Trophoblast cell (in vitro differentiated cells and primary cell): ENCODE measurements at regions not wholly inside any gene's neighbourhood (a gene's known extent, or its start where the extent isn't known, plus 50 kb on each side); places are given as distances from the start of the nearest gene placed in this dataset.
A peak's percentile ranks its signal among the peaks of the same experiment; 100 is the strongest.

ENCODE experiments used
- DNase-seq, 2 donors: peaks; one replicate each; pipeline ENCODE4 v3.0.0-alpha.2; 2016
- H2AFZ ChIP-seq: 2 replicates; pipeline ENCODE4 v1.6.1; 2013; ENCODE audit warnings: low read length, moderate library complexity, mild to moderate bottlenecking; ENCODE audit not compliant: insufficient read depth, poor library complexity
- H2AK5ac ChIP-seq: 2 replicates; pipeline ENCODE4 v1.6.1; 2013; ENCODE audit warnings: mild to moderate bottlenecking, low read length
- H2BK120ac ChIP-seq: 2 replicates; pipeline ENCODE4 v1.6.1; 2013; ENCODE audit warnings: low read length, mild to moderate bottlenecking, moderate library complexity; ENCODE audit not compliant: insufficient read depth, poor library complexity
- H2BK12ac ChIP-seq: 2 replicates; pipeline ENCODE4 v1.6.1; 2013; ENCODE audit warnings: mild to moderate bottlenecking, low read length, moderate library complexity
- H2BK5ac ChIP-seq: 2 replicates; pipeline ENCODE4 v1.6.1; 2013; ENCODE audit warnings: low read length, low read depth, moderate library complexity, mild to moderate bottlenecking; ENCODE audit not compliant: poor library complexity
- H3K14ac ChIP-seq: 2 replicates; pipeline ENCODE4 v1.6.1; 2013; ENCODE audit warnings: mild to moderate bottlenecking, low read length
- H3K18ac ChIP-seq: 2 replicates; pipeline ENCODE4 v1.6.1; 2013; ENCODE audit warnings: mild to moderate bottlenecking, low read length
- H3K23ac ChIP-seq: 2 replicates; pipeline ENCODE4 v1.6.1; 2013; ENCODE audit warnings: low read length
- H3K27ac ChIP-seq: 2 replicates; pipeline ENCODE4 v1.5.1; 2013; ENCODE audit warnings: low read depth, mild to moderate bottlenecking, inconsistent platforms, low read length, moderate library complexity
- H3K27me3 ChIP-seq: 2 replicates; pipeline ENCODE4 v1.6.1; 2013; ENCODE audit warnings: inconsistent platforms, mild to moderate bottlenecking, low read length, moderate library complexity; ENCODE audit not compliant: insufficient read depth
- H3K36me3 ChIP-seq, 2 experiments: 1 replicate in 1 of 2; 2 replicates in 1 of 2; pipeline ENCODE4 v1.6.1; 2013; ENCODE audit warnings: low read length in 2 of 2, mild to moderate bottlenecking in 2 of 2, moderate library complexity in 1 of 2; ENCODE audit not compliant: insufficient read depth in 2 of 2, control insufficient read depth in 1 of 2
- H3K4ac ChIP-seq: 2 replicates; pipeline ENCODE4 v1.6.1; 2013; ENCODE audit warnings: low read depth, mild to moderate bottlenecking, low read length, moderate library complexity
- H3K4me1 ChIP-seq, 2 experiments: 1 replicate in 1 of 2; 2 replicates in 1 of 2; pipeline ENCODE4 v1.6.1; 2013; ENCODE audit warnings: low read length in 2 of 2, mild to moderate bottlenecking in 2 of 2, moderate library complexity in 1 of 2; ENCODE audit not compliant: insufficient read depth in 2 of 2, control insufficient read depth in 1 of 2
- H3K4me2 ChIP-seq: 2 replicates; pipeline ENCODE4 v1.6.1; 2013; ENCODE audit warnings: inconsistent platforms, mild to moderate bottlenecking, low read length, moderate library complexity
- H3K4me3 ChIP-seq: 2 replicates; pipeline ENCODE4 v1.5.1; 2013; ENCODE audit warnings: mild to moderate bottlenecking, low read depth, low read length, inconsistent platforms
- H3K79me1 ChIP-seq: one replicate; pipeline ENCODE4 v1.6.1; 2013; ENCODE audit warnings: low read length
- H3K79me2 ChIP-seq: 2 replicates; pipeline ENCODE4 v1.6.1; 2013; ENCODE audit warnings: low read length, mild to moderate bottlenecking; ENCODE audit not compliant: control insufficient read depth, insufficient read depth, poor library complexity
- H3K9ac ChIP-seq: 2 replicates; pipeline ENCODE4 v1.6.1; 2013; ENCODE audit warnings: mild to moderate bottlenecking, low read length
- H3K9me3 ChIP-seq: 2 replicates; pipeline ENCODE4 v1.6.1; 2013; ENCODE audit warnings: low read depth, mild to moderate bottlenecking, control low read depth, inconsistent platforms, low read length; ENCODE audit not compliant: insufficient read depth
- H4K12ac ChIP-seq: 2 replicates; pipeline ENCODE4 v1.6.1; 2013; ENCODE audit warnings: low read depth, mild to moderate bottlenecking, low read length, moderate library complexity
- H4K8ac ChIP-seq: 2 replicates; pipeline ENCODE4 v1.6.1; 2013; ENCODE audit warnings: low read depth, mild to moderate bottlenecking, low read length, moderate library complexity
- H4K91ac ChIP-seq: one replicate; pipeline ENCODE4 v1.6.1; 2013; ENCODE audit warnings: low read depth, mild to moderate bottlenecking, low read length, moderate library complexity
- WGBS: extraction: QIAGEN DNeasy Blood & Tissue Kit; methylation state at CpG from one replicate; pipeline ENCODE4 v1.1.7; 2013; ENCODE audit warnings: missing lambda C conversion rate; ENCODE audit not compliant: insufficient read length, insufficient coverage; ENCODE audit errors: extremely low coverage; 5-methylcytosine and 5-hydroxymethylcytosine counted together

GRCh38 chr9:118423021-118423420 is 718.8 kb downstream of the TLR4 start:
- H2BK12ac ChIP-seq: no peak overlapping the region

GRCh38 chr9:118423721-118424120 is 719.5 kb downstream of the TLR4 start:
- Histone ChIP-seq H3K23ac (no peak overlapping the region), H3K4me2 (no peak overlapping the region), H2AK5ac (no peak overlapping the region), H2BK120ac (no peak overlapping the region), H3K27me3 (no peaks in the 10 kb centered on the region), H3K9ac (no peak overlapping the region), H3K4ac (no peak overlapping the region), H2BK5ac (no peak overlapping the region), H3K4me3 (no peak overlapping the region), H3K27ac (no peak overlapping the region), H3K4me1 (no peaks in the 10 kb centered on the region), H4K91ac (no peak overlapping the region), H4K12ac (no peak overlapping the region), H3K9me3 (no peaks in the 10 kb centered on the region), H3K36me3 (no peaks in the 10 kb centered on the region), H4K8ac (no peak overlapping the region), H3K79me1 (no peaks in the 10 kb centered on the region), H3K18ac (no peak overlapping the region), H3K14ac (no peak overlapping the region), H3K79me2 (no peaks in the 10 kb centered on the region), H2AFZ (no peak overlapping the region), H2BK12ac (no peak overlapping the region)
- WGBS: no CpG with 5 or more reads among the region's 4 CpGs
- DNase-seq: no peak

More at GRCh38 chr9:118423021-118423420, 718.8 kb downstream of the TLR4 start:
- H3K18ac ChIP-seq: no peak overlapping the region
- no peak overlapping the region for H3K4me3 ChIP-seq
- H2AFZ ChIP-seq: no peak overlapping the region
- H3K27me3 ChIP-seq: no peaks in the 10 kb centered on the region
- WGBS: no CpG with 5 or more reads among the region's 3 CpGs
- H3K4me1 ChIP-seq: no peaks in the 10 kb centered on the region
- H2BK5ac ChIP-seq: no peak overlapping the region
- H3K36me3 ChIP-seq: no peaks in the 10 kb centered on the region
- H3K23ac ChIP-seq: no peak overlapping the region
- no peak overlapping the region for H2AK5ac ChIP-seq
- H3K9ac ChIP-seq: no peak overlapping the region
- DNase-seq: no peak
- no peaks in the 10 kb centered on the region for H3K79me1 ChIP-seq
- no peak overlapping the region for H4K91ac ChIP-seq
- no peak overlapping the region for H3K27ac ChIP-seq
- no peak overlapping the region for H3K4ac ChIP-seq
- H3K4me2 ChIP-seq: no peak overlapping the region
- no peaks in the 10 kb centered on the region for H3K79me2 ChIP-seq
- no peaks in the 10 kb centered on the region for H3K9me3 ChIP-seq
- H4K8ac ChIP-seq: no peak overlapping the region
- H2BK120ac ChIP-seq: no peak overlapping the region
- no peak overlapping the region for H3K14ac ChIP-seq
- no peak overlapping the region for H4K12ac ChIP-seq

- H3K9ac ChIP-seq: no peak overlapping the region
- no peak overlapping the region for H3K4ac ChIP-seq
- H3K14ac ChIP-seq: no peak overlapping the region
- H3K79me2 ChIP-seq: no peaks in the 10 kb centered on the region
- no peak overlapping the region for H2BK120ac ChIP-seq
- H3K27me3 ChIP-seq: no peaks in the 10 kb centered on the region
- no peak overlapping the region for H4K12ac ChIP-seq
- no peak overlapping the region for H2BK5ac ChIP-seq
- WGBS: no CpG with 5 or more reads among the region's 1 CpG
- no peak overlapping the region for H3K18ac ChIP-seq
- H3K4me1 ChIP-seq: no peaks in the 10 kb centered on the region
- H3K23ac ChIP-seq: no peak overlapping the region
- H2AK5ac ChIP-seq: no peak overlapping the region
- H3K36me3 ChIP-seq: no peaks in the 10 kb centered on the region
- H2AFZ ChIP-seq: no peak overlapping the region
- H4K91ac ChIP-seq: no peak overlapping the region
- no peak overlapping the region for H2BK12ac ChIP-seq
- no peak overlapping the region for H3K4me3 ChIP-seq
- H3K79me1 ChIP-seq: no peaks in the 10 kb centered on the region
- no peak overlapping the region for H3K27ac ChIP-seq
- no peak for DNase-seq
- no peak overlapping the region for H3K4me2 ChIP-seq
- H3K9me3 ChIP-seq: no peaks in the 10 kb centered on the region
- no peak overlapping the region for H4K8ac ChIP-seq
Observed at GRCh38 chr9:118426772-118427171, 722.6 kb downstream of the TLR4 start.

- no peak overlapping the region for H4K12ac ChIP-seq
- H2BK5ac ChIP-seq: no peak overlapping the region
- H3K79me2 ChIP-seq: no peaks in the 10 kb centered on the region
- H2BK120ac ChIP-seq: no peak overlapping the region
- no peaks in the 10 kb centered on the region for H3K79me1 ChIP-seq
- H3K27ac ChIP-seq: no peak overlapping the region
- H2AFZ ChIP-seq: no peak overlapping the region
- no peak overlapping the region for H2BK12ac ChIP-seq
- no peak overlapping the region for H3K18ac ChIP-seq
- H4K8ac ChIP-seq: no peak overlapping the region
- H3K9ac ChIP-seq: no peak overlapping the region
- peak in 1 of 2 donors; percentile 20 for DNase-seq
- no peaks in the 10 kb centered on the region for H3K36me3 ChIP-seq
- no peak overlapping the region for H2AK5ac ChIP-seq
- H3K9me3 ChIP-seq: no peaks in the 10 kb centered on the region
- H3K4ac ChIP-seq: no peak overlapping the region
- H3K14ac ChIP-seq: no peak overlapping the region
- no peak overlapping the region for H3K23ac ChIP-seq
- H3K4me3 ChIP-seq: no peak overlapping the region
- no peaks in the 10 kb centered on the region for H3K27me3 ChIP-seq
- no peak overlapping the region for H4K91ac ChIP-seq
- no peak overlapping the region for H3K4me2 ChIP-seq
- no CpG with 5 or more reads among the region's 1 CpG for WGBS
- H3K4me1 ChIP-seq: no peaks in the 10 kb centered on the region
Observed at GRCh38 chr9:118438810-118439209, 734.6 kb downstream of the TLR4 start.
